ENCODE measurements at regions not wholly inside any gene's neighbourhood (a gene's known extent, or its start where the extent isn't known, plus 50 kb on each side); places are given as distances from the start of the nearest gene placed in this dataset.

DNA sequence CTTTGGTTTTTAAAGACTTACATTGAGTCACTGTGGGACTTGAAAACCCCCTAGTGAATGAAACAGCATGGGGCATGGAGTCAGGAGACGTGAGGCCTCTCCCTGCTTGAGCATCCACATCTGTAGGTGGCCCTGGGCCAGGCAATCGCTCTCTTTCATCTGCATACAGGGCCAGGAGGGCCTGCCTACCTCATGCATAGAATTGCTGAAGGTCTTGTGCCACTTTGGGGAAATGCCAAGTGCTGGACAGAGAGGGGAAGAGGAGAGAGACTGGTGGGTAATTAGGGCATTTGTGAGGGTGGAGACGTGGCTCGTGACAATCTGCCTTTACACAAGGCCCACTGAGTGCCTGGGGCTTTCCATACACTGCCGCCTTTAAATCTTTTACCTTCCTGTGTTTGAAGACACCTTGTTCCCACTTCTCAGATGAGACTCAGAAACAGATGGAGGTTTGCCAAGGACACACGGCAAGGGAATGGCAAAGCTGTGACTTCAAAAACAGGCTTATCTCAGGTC is 322.2 kb upstream of the HS6ST1 start:
- TF ChIP-seq, protein P1, sequence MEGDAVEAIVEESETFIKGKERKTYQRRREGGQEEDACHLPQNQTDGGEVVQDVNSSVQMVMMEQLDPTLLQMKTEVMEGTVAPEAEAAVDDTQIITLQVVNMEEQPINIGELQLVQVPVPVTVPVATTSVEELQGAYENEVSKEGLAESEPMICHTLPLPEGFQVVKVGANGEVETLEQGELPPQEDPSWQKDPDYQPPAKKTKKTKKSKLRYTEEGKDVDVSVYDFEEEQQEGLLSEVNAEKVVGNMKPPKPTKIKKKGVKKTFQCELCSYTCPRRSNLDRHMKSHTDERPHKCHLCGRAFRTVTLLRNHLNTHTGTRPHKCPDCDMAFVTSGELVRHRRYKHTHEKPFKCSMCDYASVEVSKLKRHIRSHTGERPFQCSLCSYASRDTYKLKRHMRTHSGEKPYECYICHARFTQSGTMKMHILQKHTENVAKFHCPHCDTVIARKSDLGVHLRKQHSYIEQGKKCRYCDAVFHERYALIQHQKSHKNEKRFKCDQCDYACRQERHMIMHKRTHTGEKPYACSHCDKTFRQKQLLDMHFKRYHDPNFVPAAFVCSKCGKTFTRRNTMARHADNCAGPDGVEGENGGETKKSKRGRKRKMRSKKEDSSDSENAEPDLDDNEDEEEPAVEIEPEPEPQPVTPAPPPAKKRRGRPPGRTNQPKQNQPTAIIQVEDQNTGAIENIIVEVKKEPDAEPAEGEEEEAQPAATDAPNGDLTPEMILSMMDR (IDR thresholded peaks at IDR 0.05; ENCODE audit: low read depth, low read length, missing control alignments) = no peak
- H3K4me3 ChIP-seq (replicated peaks; ENCODE audit: low read depth, low read length) = no peak overlapping the region
- DNase-seq (ENCODE audit: extremely low read depth, low read depth) = no peak

DNA sequence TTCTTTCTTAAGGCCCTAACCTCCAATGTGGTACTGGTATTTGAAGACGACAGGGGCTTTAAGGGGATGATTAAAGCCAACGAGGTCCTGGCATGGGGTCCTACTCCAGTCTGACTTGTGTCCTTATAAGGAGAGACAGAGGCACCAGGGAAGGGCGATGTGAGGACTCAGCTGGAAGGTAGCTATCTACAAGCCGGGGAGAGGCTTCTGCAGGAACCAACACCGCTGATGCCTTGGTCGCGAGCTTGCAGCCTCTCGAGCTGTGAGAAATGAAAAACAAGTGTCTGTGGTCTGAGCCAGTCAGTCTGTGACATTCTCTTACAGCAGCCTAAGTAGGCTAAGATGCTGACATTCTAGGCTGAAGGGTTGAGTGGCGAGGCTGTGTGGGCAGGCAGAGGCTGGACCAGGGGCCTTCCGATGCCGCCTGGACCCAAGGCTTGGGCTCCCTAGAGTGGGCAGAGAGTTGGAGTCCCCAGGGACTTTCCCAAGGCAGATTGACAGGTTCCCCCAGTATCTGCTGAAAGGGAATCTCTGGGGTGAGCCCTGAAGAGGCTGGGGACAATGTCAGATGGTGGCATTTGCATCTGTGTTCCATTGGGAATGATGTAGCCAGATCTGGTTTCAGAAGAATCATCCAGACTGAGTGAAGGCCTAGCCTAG is 322.9 kb upstream of the HS6ST1 start:
- TF ChIP-seq, protein P1 (IDR thresholded peaks at IDR 0.05; ENCODE audit: low read depth, low read length, missing control alignments) = no peak
- no peak overlapping the region for H3K4me3 ChIP-seq (replicated peaks; ENCODE audit: low read depth, low read length)
- no peak for DNase-seq (ENCODE audit: extremely low read depth, low read depth)

DNA sequence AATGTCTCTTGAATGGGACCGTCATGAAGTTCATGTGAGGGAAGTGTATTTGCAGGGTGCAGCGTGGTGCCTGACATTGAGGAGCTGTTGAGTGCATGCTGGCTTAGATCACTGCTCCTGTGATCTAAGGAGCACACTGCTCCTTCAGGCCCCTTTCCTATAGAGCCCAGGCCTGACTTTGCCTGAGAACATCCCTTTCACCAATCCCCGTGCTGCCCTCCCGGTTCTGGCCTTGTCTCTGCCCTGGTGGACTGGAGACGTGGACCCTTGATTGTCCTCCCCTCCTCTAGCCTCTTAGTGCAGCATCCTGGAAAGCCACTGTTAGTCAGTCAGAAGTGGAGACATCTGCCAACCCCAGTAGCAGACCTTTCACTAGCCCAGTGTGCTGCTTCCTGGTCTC is 323.6 kb upstream of the HS6ST1 start:
- no peak for DNase-seq (ENCODE audit: extremely low read depth, low read depth)
- H3K4me3 ChIP-seq (replicated peaks; ENCODE audit: low read depth, low read length) = no peak overlapping the region
- TF ChIP-seq, protein P1 (IDR thresholded peaks at IDR 0.05; ENCODE audit: low read depth, low read length, missing control alignments) = no peak

- no peak for DNase-seq (ENCODE audit: extremely low read depth, low read depth)
- TF ChIP-seq, protein P1 (IDR thresholded peaks at IDR 0.05; ENCODE audit: low read depth, low read length, missing control alignments) = no peak
- H3K4me3 ChIP-seq (replicated peaks; ENCODE audit: low read depth, low read length) = no peak overlapping the region
Measured at GRCh38 chr2:128642821-128643220, 324.2 kb upstream of the HS6ST1 start.

GRCh38 chr2:128643221-128644065 is 324.8 kb upstream of the HS6ST1 start:
- no peak overlapping the region for H3K4me3 ChIP-seq (replicated peaks; ENCODE audit: low read depth, low read length)
- TF ChIP-seq, protein P1 (IDR thresholded peaks at IDR 0.05; ENCODE audit: low read depth, low read length, missing control alignments) = no peak
- DNase-seq (ENCODE audit: extremely low read depth, low read depth) = no peak

DNA sequence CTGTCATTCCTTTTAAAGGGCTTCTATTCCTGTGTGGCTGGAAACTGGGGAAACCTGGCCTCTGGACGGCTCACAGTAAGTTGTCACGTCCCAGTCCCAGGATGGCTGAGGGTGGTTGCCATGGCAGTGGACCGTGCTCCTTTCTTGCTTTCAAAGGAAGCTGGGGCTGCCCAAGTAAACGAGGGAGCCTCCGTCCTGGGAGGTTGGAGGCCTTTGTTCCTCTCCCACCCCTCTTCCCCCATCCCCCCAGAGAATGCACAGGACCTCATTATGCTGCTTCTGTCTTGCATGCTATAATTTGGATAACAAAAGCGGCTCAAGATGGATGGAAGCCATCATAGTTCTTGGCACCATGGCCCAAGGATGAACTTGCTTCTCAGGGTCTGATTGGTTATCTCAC is 325.5 kb upstream of the HS6ST1 start:
- H3K4me3 ChIP-seq (replicated peaks; ENCODE audit: low read depth, low read length) = no peak overlapping the region
- no peak for DNase-seq (ENCODE audit: extremely low read depth, low read depth)
- TF ChIP-seq, protein P1 (IDR thresholded peaks at IDR 0.05; ENCODE audit: low read depth, low read length, missing control alignments) = no peak
